ENCODE measurements at regions not wholly inside any gene's neighbourhood (a gene's known extent, or its start where the extent isn't known, plus 50 kb on each side); places are given as distances from the start of the nearest gene placed in this dataset.
"Not testable (repeated sequence)": the region's sequence is repeated elsewhere in the genome, so short reads cannot be mapped to it uniquely, and the experiment has no call there.

GRCh38 chr5:167295681-167296005, 995.8 kb upstream of the WWC1 start:
- no peaks in the 10 kb centered on the region for H3K27me3 ChIP-seq (ENCODE audit: insufficient read depth, low read length)
- no peaks in the 10 kb centered on the region for H3K36me3 ChIP-seq (ENCODE audit: insufficient read depth, low read length)
- no peak overlapping the region for H3K27ac ChIP-seq (ENCODE audit: low read depth, low read length, poor library complexity, severe bottlenecking)
- H3K4me3 ChIP-seq (ENCODE audit: low read depth, low read length, poor library complexity, severe bottlenecking): no peak overlapping the region
- no peaks in the 10 kb centered on the region for H3K4me1 ChIP-seq (ENCODE audit: insufficient read depth, low read length, severe bottlenecking)
- H3K9ac ChIP-seq (ENCODE audit: low read length): no peak overlapping the region
- H3F3A ChIP-seq (ENCODE audit: insufficient read depth, low read length): no peaks in the 10 kb centered on the region
- H2AFZ ChIP-seq (ENCODE audit: low read length): no peak overlapping the region
- TF ChIP-seq CTCF (IDR thresholded peaks at IDR 0.05; ENCODE audit: low read length) (no peak), EZH2 (IDR thresholded peaks at IDR 0.05; ENCODE audit: borderline replicate concordance, low read length) (no peak)
- no peaks in the 10 kb centered on the region for H3K9me2 ChIP-seq (ENCODE audit: low read depth, low read length)
- H3K79me2 ChIP-seq (ENCODE audit: insufficient read depth, low read length): no peaks in the 10 kb centered on the region
- H3K9me3 ChIP-seq (ENCODE audit: low read length): no peaks in the 10 kb centered on the region
- no peak overlapping the region for H3K4me2 ChIP-seq (ENCODE audit: low read length)
- H4K20me1 ChIP-seq (ENCODE audit: insufficient read depth, low read length): no peaks in the 10 kb centered on the region

- Histone ChIP-seq H3K36me3 (ENCODE audit: insufficient read depth, low read length) (no peaks in the 10 kb centered on the region), H2AFZ (ENCODE audit: low read length) (no peak overlapping the region), H3K79me2 (ENCODE audit: insufficient read depth, low read length) (no peaks in the 10 kb centered on the region), H3K9me3 (ENCODE audit: low read length) (no peaks in the 10 kb centered on the region), H3K4me3 (ENCODE audit: low read depth, low read length, poor library complexity, severe bottlenecking) (no peak overlapping the region), H3K4me2 (ENCODE audit: low read length) (no peak overlapping the region), H3K4me1 (ENCODE audit: insufficient read depth, low read length, severe bottlenecking) (no peaks in the 10 kb centered on the region), H3K9me2 (ENCODE audit: low read depth, low read length) (no peaks in the 10 kb centered on the region), H3F3A (ENCODE audit: insufficient read depth, low read length) (no peaks in the 10 kb centered on the region), H3K27ac (ENCODE audit: low read depth, low read length, poor library complexity, severe bottlenecking) (no peak overlapping the region), H3K9ac (ENCODE audit: low read length) (no peak overlapping the region), H4K20me1 (ENCODE audit: insufficient read depth, low read length) (no peaks in the 10 kb centered on the region), H3K27me3 (ENCODE audit: insufficient read depth, low read length) (no peaks in the 10 kb centered on the region)
- no peak for TF ChIP-seq EZH2 (IDR thresholded peaks at IDR 0.05; ENCODE audit: borderline replicate concordance, low read length)
- no peak for TF ChIP-seq CTCF (IDR thresholded peaks at IDR 0.05; ENCODE audit: low read length)
Measured at GRCh38 chr5:167296066-167296465, 995.4 kb upstream of the WWC1 start.

DNA sequence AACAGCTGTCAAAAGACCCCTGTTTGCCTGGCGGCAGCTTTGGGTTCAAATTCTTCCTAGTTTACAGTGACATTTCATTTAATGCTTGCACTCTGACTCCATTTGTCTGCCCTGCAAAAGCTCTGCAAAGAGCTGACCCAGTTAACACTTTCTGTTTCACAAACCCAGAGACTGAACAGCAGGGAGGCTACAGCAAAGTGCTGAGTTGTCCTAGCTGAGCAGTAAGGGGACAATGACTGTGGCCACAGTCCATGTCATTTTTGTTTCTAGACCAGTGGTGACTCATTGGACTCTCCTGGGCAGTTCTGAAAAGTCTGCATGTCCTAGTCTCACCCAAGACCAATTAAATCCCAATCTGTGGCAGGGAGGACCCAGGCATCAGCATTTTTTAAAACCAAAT, 994.8 kb upstream of the WWC1 start:
- Histone ChIP-seq H3K79me2 (ENCODE audit: insufficient read depth, low read length) (no peaks in the 10 kb centered on the region), H3F3A (ENCODE audit: insufficient read depth, low read length) (no peaks in the 10 kb centered on the region), H3K4me1 (ENCODE audit: insufficient read depth, low read length, severe bottlenecking) (no peaks in the 10 kb centered on the region), H3K36me3 (ENCODE audit: insufficient read depth, low read length) (no peaks in the 10 kb centered on the region), H3K4me2 (ENCODE audit: low read length) (no peak overlapping the region), H4K20me1 (ENCODE audit: insufficient read depth, low read length) (no peaks in the 10 kb centered on the region), H3K9me2 (ENCODE audit: low read depth, low read length) (no peaks in the 10 kb centered on the region), H3K27ac (ENCODE audit: low read depth, low read length, poor library complexity, severe bottlenecking) (no peak overlapping the region), H3K27me3 (ENCODE audit: insufficient read depth, low read length) (no peaks in the 10 kb centered on the region), H3K9ac (ENCODE audit: low read length) (no peak overlapping the region), H2AFZ (ENCODE audit: low read length) (no peak overlapping the region), H3K4me3 (ENCODE audit: low read depth, low read length, poor library complexity, severe bottlenecking) (no peak overlapping the region), H3K9me3 (ENCODE audit: low read length) (no peaks in the 10 kb centered on the region)
- TF ChIP-seq CTCF (IDR thresholded peaks at IDR 0.05; ENCODE audit: low read length): no peak
- TF ChIP-seq EZH2 (IDR thresholded peaks at IDR 0.05; ENCODE audit: borderline replicate concordance, low read length): no peak

- H3K9ac ChIP-seq (ENCODE audit: low read length); H3K79me2 ChIP-seq (ENCODE audit: insufficient read depth, low read length); H3K36me3 ChIP-seq (ENCODE audit: insufficient read depth, low read length); H3K4me3 ChIP-seq (ENCODE audit: low read depth, low read length, poor library complexity, severe bottlenecking); H3K9me3 ChIP-seq (ENCODE audit: low read length); H3K27me3 ChIP-seq (ENCODE audit: insufficient read depth, low read length); H3K27ac ChIP-seq (ENCODE audit: low read depth, low read length, poor library complexity, severe bottlenecking); H3K9me2 ChIP-seq (ENCODE audit: low read depth, low read length); H3F3A ChIP-seq (ENCODE audit: insufficient read depth, low read length); H3K4me1 ChIP-seq (ENCODE audit: insufficient read depth, low read length, severe bottlenecking); H2AFZ ChIP-seq (ENCODE audit: low read length); H4K20me1 ChIP-seq (ENCODE audit: insufficient read depth, low read length); H3K4me2 ChIP-seq (ENCODE audit: low read length): not testable (repeated sequence)
Measured at GRCh38 chr5:167299861-167300260, 991.6 kb upstream of the WWC1 start.
